H9 (cell line): ENCODE measurements at regions not wholly inside any gene's neighbourhood (a gene's known extent, or its start where the extent isn't known, plus 50 kb on each side); places are given as distances from the start of the nearest gene placed in this dataset.

Source experiments
- DNase-seq: peaks from one replicate; pipeline ENCODE4 v3.0.0-alpha.2; 2017
- H2AFZ ChIP-seq: one replicate; pipeline ENCODE4 v1.6.1; 2013; ENCODE audit warnings: mild to moderate bottlenecking, low read length, control low read depth, moderate library complexity
- H2AK5ac ChIP-seq: 2 replicates; pipeline ENCODE4 v1.6.1; 2013; ENCODE audit warnings: low read length, control low read depth, mixed read lengths; ENCODE audit not compliant: insufficient read length
- H2BK120ac ChIP-seq: one replicate; pipeline ENCODE4 v1.6.1; 2013; ENCODE audit warnings: low read depth, mild to moderate bottlenecking, low read length, control low read depth, inconsistent platforms; ENCODE audit not compliant: poor library complexity, severe bottlenecking
- H2BK12ac ChIP-seq: 2 replicates; pipeline ENCODE4 v1.6.1; 2013; ENCODE audit warnings: low read length, control low read depth, mixed read lengths, low read depth; ENCODE audit not compliant: insufficient read length
- H2BK15ac ChIP-seq: 2 replicates; pipeline ENCODE4 v1.6.1; 2013; ENCODE audit warnings: low read depth, low read length, control low read depth
- H2BK20ac ChIP-seq: one replicate; pipeline ENCODE4 v1.6.1; 2013; ENCODE audit warnings: low read depth, mild to moderate bottlenecking, low read length, control low read depth, inconsistent platforms; ENCODE audit not compliant: poor library complexity, severe bottlenecking
- H2BK5ac ChIP-seq: 2 replicates; pipeline ENCODE4 v1.6.1; 2013; ENCODE audit warnings: low read length, control low read depth, mixed read lengths; ENCODE audit not compliant: insufficient read length
- H3K14ac ChIP-seq: 2 replicates; pipeline ENCODE4 v1.6.1; 2013; ENCODE audit warnings: low read length, control low read depth; ENCODE audit not compliant: insufficient read depth
- H3K18ac ChIP-seq: 2 replicates; pipeline ENCODE4 v1.6.1; 2013; ENCODE audit warnings: low read depth, mild to moderate bottlenecking, mixed read lengths, low read length, control low read depth; ENCODE audit not compliant: insufficient read length
- H3K23ac ChIP-seq: 2 replicates; pipeline ENCODE4 v1.6.1; 2013; ENCODE audit warnings: low read length, control low read depth, mixed read lengths, low read depth; ENCODE audit not compliant: insufficient read length
- H3K23me2 ChIP-seq: 2 replicates; pipeline ENCODE4 v1.6.1; 2013; ENCODE audit warnings: low read depth, mild to moderate bottlenecking, mixed read lengths, low read length, control low read depth; ENCODE audit not compliant: insufficient read length, poor library complexity, severe bottlenecking
- H3K27ac ChIP-seq: 2 replicates; pipeline ENCODE4 v1.5.1; 2013; ENCODE audit warnings: low read length, control low read depth, mixed read lengths, low read depth; ENCODE audit not compliant: insufficient read length
- H3K27me3 ChIP-seq: 2 replicates; pipeline ENCODE4 v1.6.1; 2013; ENCODE audit warnings: low read length, control low read depth, inconsistent platforms; ENCODE audit not compliant: insufficient read depth
- H3K4ac ChIP-seq: 2 replicates; pipeline ENCODE4 v1.6.1; 2013; ENCODE audit warnings: low read depth, mild to moderate bottlenecking, control low read depth, inconsistent platforms, low read length, moderate library complexity
- H3K4me1 ChIP-seq: 2 replicates; pipeline ENCODE4 v1.6.1; 2013; ENCODE audit warnings: low read length, control low read depth, inconsistent platforms; ENCODE audit not compliant: insufficient read depth
- H3K4me2 ChIP-seq: 2 replicates; pipeline ENCODE4 v1.6.1; 2013; ENCODE audit warnings: low read length, control low read depth, mixed read lengths; ENCODE audit not compliant: insufficient read length, insufficient read depth
- H3K56ac ChIP-seq: 2 replicates; pipeline ENCODE4 v1.6.1; 2013; ENCODE audit warnings: low read depth, mild to moderate bottlenecking, mixed read lengths, low read length, control low read depth; ENCODE audit not compliant: insufficient read length
- H3K79me1 ChIP-seq: 2 replicates; pipeline ENCODE4 v1.6.1; 2013; ENCODE audit warnings: low read depth, mild to moderate bottlenecking, moderate library complexity, low read length, control low read depth, inconsistent platforms; ENCODE audit not compliant: insufficient read depth, poor library complexity, severe bottlenecking
- H3K79me2 ChIP-seq: 2 replicates; pipeline ENCODE4 v1.6.1; 2013; ENCODE audit warnings: low read length, control low read depth, inconsistent platforms; ENCODE audit not compliant: insufficient read depth
- H3K9ac ChIP-seq: 2 replicates; pipeline ENCODE4 v1.6.1; 2013; ENCODE audit warnings: low read length, control low read depth, mixed read lengths; ENCODE audit not compliant: insufficient read length; ENCODE audit errors: extremely low read depth
- H3K9me3 ChIP-seq: one replicate; pipeline ENCODE4 v1.6.1; 2013; ENCODE audit warnings: low read depth, low read length, inconsistent platforms; ENCODE audit not compliant: control insufficient read depth
- H3T11ph ChIP-seq: one replicate; pipeline ENCODE4 v1.6.1; 2013; ENCODE audit warnings: mild to moderate bottlenecking, low read length, control low read depth, inconsistent platforms
- H4K20me1 ChIP-seq: one replicate; pipeline ENCODE4 v1.6.1; 2013; ENCODE audit not compliant: control insufficient read depth, insufficient read length, insufficient read depth
- H4K5ac ChIP-seq: 2 replicates; pipeline ENCODE4 v1.6.1; 2013; ENCODE audit warnings: low read depth, mild to moderate bottlenecking, mixed read lengths, low read length, control low read depth; ENCODE audit not compliant: insufficient read length
- H4K8ac ChIP-seq: replicated peaks from 2 replicates; pipeline ENCODE4 v1.6.1; 2013; ENCODE audit warnings: low read length, control low read depth, mixed read lengths, low read depth; ENCODE audit not compliant: insufficient read length
- H4K91ac ChIP-seq: 2 replicates; pipeline ENCODE4 v1.6.1; 2013; ENCODE audit warnings: low read depth, mild to moderate bottlenecking, moderate library complexity, mixed read lengths, low read length, control low read depth; ENCODE audit not compliant: insufficient read length
- H3K27ac Mint-ChIP-seq, 3 experiments: 2 replicates in 2 of 3; 3 replicates in 1 of 3; pipeline ENCODE4 v1.8.0; 2020 to 2021; ENCODE audit warnings: mixed read lengths in 3 of 3, mild to moderate bottlenecking in 1 of 3, moderate library complexity in 1 of 3
- H3K27me3 Mint-ChIP-seq: 2 replicates; pipeline ENCODE4 v1.8.0; 2021; ENCODE audit warnings: low read depth, mild to moderate bottlenecking, moderate library complexity, mixed read lengths
- H3K36me3 Mint-ChIP-seq, 3 experiments: 2 replicates in 2 of 3; 3 replicates in 1 of 3; pipeline ENCODE4 v1.8.0; 2020 to 2021; ENCODE audit warnings: low read depth in 3 of 3, mixed read lengths in 3 of 3; ENCODE audit not compliant: insufficient read depth in 1 of 3
- H3K4me1 Mint-ChIP-seq, 2 experiments: 2 replicates each; pipeline ENCODE4 v1.8.0; 2020; ENCODE audit warnings: mixed read lengths in 2 of 2
- H3K4me3 Mint-ChIP-seq, 2 experiments: 2 replicates in 1 of 2; 3 replicates in 1 of 2; pipeline ENCODE4 v1.8.0; 2020 to 2021; ENCODE audit warnings: mild to moderate bottlenecking in 2 of 2, mixed read lengths in 2 of 2, moderate library complexity in 1 of 2
- H3K9me3 Mint-ChIP-seq, 2 experiments: 2 replicates in 1 of 2; 3 replicates in 1 of 2; pipeline ENCODE4 v1.8.0; 2020; ENCODE audit warnings: mild to moderate bottlenecking in 2 of 2, mixed read lengths in 2 of 2, moderate library complexity in 1 of 2
- WGBS: extraction: QIAGEN DNeasy Blood & Tissue Kit; methylation state at CpG from one replicate; pipeline ENCODE4 v1.1.7; 2013; ENCODE audit warnings: missing lambda C conversion rate, low lambda C conversion rate, mixed read lengths; ENCODE audit not compliant: insufficient read length; ENCODE audit errors: extremely low coverage; 5-methylcytosine and 5-hydroxymethylcytosine counted together
- TF ChIP-seq, protein P1 (sequence below): fragments of 200-600 bp; sonication (generic); conservative IDR thresholded peaks from 3 replicates; pipeline ENCODE4 v1.8.0; 2021; ENCODE audit warnings: antibody characterized with exemption, mild to moderate bottlenecking

DNA sequence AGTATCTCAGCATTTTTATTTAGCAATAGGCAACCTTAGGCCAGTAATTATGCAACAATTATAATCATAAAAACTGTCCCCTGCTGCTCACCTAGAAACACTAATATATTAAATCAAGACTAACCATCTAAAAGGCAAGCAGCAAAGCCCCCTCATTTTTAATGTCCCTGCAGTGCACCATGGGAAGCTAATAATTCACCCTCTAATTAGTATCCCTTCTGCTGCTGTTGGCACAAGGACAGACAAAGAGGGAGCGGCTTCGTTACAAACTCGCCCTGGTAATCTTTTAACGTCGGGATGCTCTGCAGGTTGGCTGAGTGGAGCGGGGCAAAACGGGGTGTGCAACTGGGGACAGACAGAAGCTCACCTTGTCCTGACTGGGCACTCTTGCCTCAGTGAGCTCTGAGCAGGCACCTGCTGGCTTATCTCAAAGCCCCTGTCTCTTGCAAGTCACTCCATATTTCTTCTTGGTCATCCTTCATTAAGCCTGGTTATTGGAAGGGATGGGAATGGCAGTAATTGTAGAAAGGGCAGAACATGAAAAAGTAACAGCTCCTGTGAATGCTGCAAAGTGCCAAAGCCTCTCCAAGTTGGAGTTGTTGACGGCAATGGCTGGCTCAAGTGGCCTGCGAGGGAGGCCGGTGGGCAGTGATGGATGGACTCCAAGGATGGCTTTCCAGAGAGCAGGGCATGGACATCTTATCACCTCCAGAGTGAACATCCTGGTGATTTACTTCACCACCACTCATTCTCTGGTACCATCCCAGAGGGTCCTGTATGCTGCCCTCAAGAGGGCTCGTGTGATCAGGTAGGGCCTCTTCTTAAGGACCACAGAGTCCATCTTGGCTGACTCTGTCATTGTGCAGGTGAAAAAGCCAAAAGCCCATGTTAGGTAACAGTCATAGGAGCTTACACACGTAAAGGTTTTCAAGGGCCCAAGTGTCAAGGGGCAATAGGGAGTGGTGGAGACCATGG is 219.6 kb upstream of the N4BP1 start:
- no peak overlapping the region for H2BK20ac ChIP-seq
- H4K91ac ChIP-seq: no peak overlapping the region
- Mint-ChIP-seq H3K4me3 (no peak overlapping the region), H3K4me1 (peaks cover 10 to 14% of the 10 kb centered on the region in 2 experiments), H3K27ac (no peak overlapping the region), H3K36me3 (no peaks in the 10 kb centered on the region), H3K27me3 (peaks cover 5% of the 10 kb centered on the region), H3K9me3 (no peaks in the 10 kb centered on the region)
- H2AFZ ChIP-seq: no peak overlapping the region
- H2BK5ac ChIP-seq: no peak overlapping the region
- no peak overlapping the region for H3K4me2 ChIP-seq
- no peak overlapping the region for H2BK120ac ChIP-seq
- no peak overlapping the region for H3K56ac ChIP-seq
- no peaks in the 10 kb centered on the region for H3K23me2 ChIP-seq
- H3K79me2 ChIP-seq: no peaks in the 10 kb centered on the region
- no peak overlapping the region for H3K4ac ChIP-seq
- no peaks in the 10 kb centered on the region for H3K9me3 ChIP-seq
- H3K9ac ChIP-seq: no peak overlapping the region
- no peak overlapping the region for H2BK12ac ChIP-seq
- no peaks in the 10 kb centered on the region for H3K27me3 ChIP-seq
- no peak overlapping the region for H4K5ac ChIP-seq
- no peak for DNase-seq
- no peak overlapping the region for H2AK5ac ChIP-seq
- H3K27ac ChIP-seq: no peak overlapping the region
- H3K14ac ChIP-seq: no peak overlapping the region
- no peak overlapping the region for H3K23ac ChIP-seq
- H3T11ph ChIP-seq: no peak overlapping the region
- H3K4me1 ChIP-seq: peaks cover 2% of the 10 kb centered on the region; the same call in 1 of the 2 replicates
- H2BK15ac ChIP-seq: no peak overlapping the region
- H4K8ac ChIP-seq: no peak overlapping the region
- no peaks in the 10 kb centered on the region for H4K20me1 ChIP-seq
- WGBS: no CpG with 5 or more reads among the region's 12 CpGs
- TF ChIP-seq, protein P1, sequence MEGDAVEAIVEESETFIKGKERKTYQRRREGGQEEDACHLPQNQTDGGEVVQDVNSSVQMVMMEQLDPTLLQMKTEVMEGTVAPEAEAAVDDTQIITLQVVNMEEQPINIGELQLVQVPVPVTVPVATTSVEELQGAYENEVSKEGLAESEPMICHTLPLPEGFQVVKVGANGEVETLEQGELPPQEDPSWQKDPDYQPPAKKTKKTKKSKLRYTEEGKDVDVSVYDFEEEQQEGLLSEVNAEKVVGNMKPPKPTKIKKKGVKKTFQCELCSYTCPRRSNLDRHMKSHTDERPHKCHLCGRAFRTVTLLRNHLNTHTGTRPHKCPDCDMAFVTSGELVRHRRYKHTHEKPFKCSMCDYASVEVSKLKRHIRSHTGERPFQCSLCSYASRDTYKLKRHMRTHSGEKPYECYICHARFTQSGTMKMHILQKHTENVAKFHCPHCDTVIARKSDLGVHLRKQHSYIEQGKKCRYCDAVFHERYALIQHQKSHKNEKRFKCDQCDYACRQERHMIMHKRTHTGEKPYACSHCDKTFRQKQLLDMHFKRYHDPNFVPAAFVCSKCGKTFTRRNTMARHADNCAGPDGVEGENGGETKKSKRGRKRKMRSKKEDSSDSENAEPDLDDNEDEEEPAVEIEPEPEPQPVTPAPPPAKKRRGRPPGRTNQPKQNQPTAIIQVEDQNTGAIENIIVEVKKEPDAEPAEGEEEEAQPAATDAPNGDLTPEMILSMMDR: no peak
- H3K79me1 ChIP-seq: no peaks in the 10 kb centered on the region
- H3K18ac ChIP-seq: no peak overlapping the region
